Stimulated activated CD8-positive, alpha-beta memory T cell treated with anti-CD3 and anti-CD28 coated beads, Interleukin-15, amount 100 ng/mL, for 24 hours (primary cell): ENCODE measurements at regions not wholly inside any gene's neighbourhood (a gene's known extent, or its start where the extent isn't known, plus 50 kb on each side); places are given as distances from the start of the nearest gene placed in this dataset.
A peak's percentile ranks its signal among the peaks of the same experiment; 100 is the strongest.
"Not testable (repeated sequence)": the region's sequence is repeated elsewhere in the genome, so short reads cannot be mapped to it uniquely, and the experiment has no call there.

Experiments
- DNase-seq: peaks from one replicate; pipeline ENCODE4 v3.0.0-alpha.2; 2020; ENCODE audit warnings: low read depth

- no peak for DNase-seq
Observed at GRCh38 chr17:68141050-68141449, 105.5 kb downstream of the KPNA2 start.

GRCh38 chr17:68142595-68142994, 105.2 kb upstream of the AMZ2 start:
- no peak for DNase-seq

GRCh38 chr17:68143425-68143824, 104.4 kb upstream of the AMZ2 start:
- no peak for DNase-seq

- DNase-seq: no peak
Observed at GRCh38 chr17:68145088-68145487, 102.8 kb upstream of the AMZ2 start.

GRCh38 chr17:68148936-68149335, 98.9 kb upstream of the AMZ2 start:
- DNase-seq: no peak

- no peak for DNase-seq
Observed at GRCh38 chr17:68152161-68152571, 95.7 kb upstream of the AMZ2 start.

GRCh38 chr17:68155692-68156091, 92.2 kb upstream of the AMZ2 start:
- no peak for DNase-seq

GRCh38 chr17:68161644-68162428, 86.0 kb upstream of the AMZ2 start:
- DNase-seq: no peak

- not testable (repeated sequence) for DNase-seq
Observed at GRCh38 chr17:68168273-68169164, 79.3 kb upstream of the AMZ2 start.

- not testable (repeated sequence) for DNase-seq
Observed at GRCh38 chr17:68169165-68169821, 78.5 kb upstream of the AMZ2 start.

- no peak for DNase-seq
Observed at GRCh38 chr17:68169840-68170239, 78.0 kb upstream of the AMZ2 start.

GRCh38 chr17:68170246-68170645, 77.6 kb upstream of the AMZ2 start:
- DNase-seq: no peak

- DNase-seq: peak; percentile 46
Observed at GRCh38 chr17:68172461-68172954, 75.3 kb upstream of the AMZ2 start.

- DNase-seq: no peak
Observed at GRCh38 chr17:68175416-68175815, 72.4 kb upstream of the AMZ2 start.

GRCh38 chr17:68175905-68176304, 71.9 kb upstream of the AMZ2 start:
- no peak for DNase-seq

- DNase-seq: no peak
Observed at GRCh38 chr17:68176718-68177117, 71.1 kb upstream of the AMZ2 start.

GRCh38 chr17:68178831-68179230, 69.0 kb upstream of the AMZ2 start:
- no peak for DNase-seq

- no peak for DNase-seq
Observed at GRCh38 chr17:68179236-68179925, 68.5 kb upstream of the AMZ2 start.

GRCh38 chr17:68179926-68180285, 67.9 kb upstream of the AMZ2 start:
- no peak for DNase-seq

- no peak for DNase-seq
Observed at GRCh38 chr17:68182011-68182306, 65.9 kb upstream of the AMZ2 start.

- no peak for DNase-seq
Observed at GRCh38 chr17:68182940-68183551, 64.8 kb upstream of the AMZ2 start.

- DNase-seq: no peak
Observed at GRCh38 chr17:68184141-68184571, 63.7 kb upstream of the AMZ2 start.
